ENCODE measurements at regions not wholly inside any gene's neighbourhood (a gene's known extent, or its start where the extent isn't known, plus 50 kb on each side); places are given as distances from the start of the nearest gene placed in this dataset.
"Not testable (repeated sequence)": the region's sequence is repeated elsewhere in the genome, so short reads cannot be mapped to it uniquely, and the experiment has no call there.

DNA sequence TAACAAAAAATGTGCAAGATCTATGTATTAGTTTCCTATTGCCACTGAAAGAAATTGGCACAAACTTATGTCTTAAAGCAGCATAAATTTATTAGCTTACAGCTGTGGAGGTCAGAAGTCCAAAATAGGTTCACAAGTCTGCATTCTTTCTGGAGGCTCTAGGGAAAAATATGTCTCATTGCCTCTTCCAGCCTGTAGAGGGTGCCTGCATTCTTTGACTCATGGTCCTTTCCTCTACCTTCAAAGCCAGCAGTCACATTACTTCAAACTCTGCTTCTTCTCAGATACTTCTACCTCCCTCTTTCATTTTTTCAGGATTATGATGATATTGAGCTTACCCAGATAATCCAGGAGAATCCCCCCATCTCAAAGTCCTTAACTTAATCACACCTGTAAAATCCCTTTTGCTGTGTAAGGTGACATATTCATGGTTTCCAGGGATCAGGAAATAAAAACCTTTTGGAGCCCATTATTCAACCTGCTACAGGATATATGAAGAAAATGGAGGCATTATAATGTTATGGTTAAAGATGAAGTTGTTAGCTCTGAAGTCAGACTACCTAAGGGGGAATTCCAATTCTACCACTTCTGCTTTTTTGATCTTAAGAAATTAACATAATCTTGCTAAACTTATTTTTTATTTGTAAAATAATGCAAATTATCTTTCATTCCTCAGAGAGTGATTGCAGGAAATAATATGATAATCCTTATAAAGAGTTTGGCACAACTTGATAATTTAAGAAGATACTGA lies 686.2 kb downstream of the PRIM2 start:
- not testable (repeated sequence) for H3K4me3 ChIP-seq (ENCODE audit: low read length)
- TF ChIP-seq, protein P1, sequence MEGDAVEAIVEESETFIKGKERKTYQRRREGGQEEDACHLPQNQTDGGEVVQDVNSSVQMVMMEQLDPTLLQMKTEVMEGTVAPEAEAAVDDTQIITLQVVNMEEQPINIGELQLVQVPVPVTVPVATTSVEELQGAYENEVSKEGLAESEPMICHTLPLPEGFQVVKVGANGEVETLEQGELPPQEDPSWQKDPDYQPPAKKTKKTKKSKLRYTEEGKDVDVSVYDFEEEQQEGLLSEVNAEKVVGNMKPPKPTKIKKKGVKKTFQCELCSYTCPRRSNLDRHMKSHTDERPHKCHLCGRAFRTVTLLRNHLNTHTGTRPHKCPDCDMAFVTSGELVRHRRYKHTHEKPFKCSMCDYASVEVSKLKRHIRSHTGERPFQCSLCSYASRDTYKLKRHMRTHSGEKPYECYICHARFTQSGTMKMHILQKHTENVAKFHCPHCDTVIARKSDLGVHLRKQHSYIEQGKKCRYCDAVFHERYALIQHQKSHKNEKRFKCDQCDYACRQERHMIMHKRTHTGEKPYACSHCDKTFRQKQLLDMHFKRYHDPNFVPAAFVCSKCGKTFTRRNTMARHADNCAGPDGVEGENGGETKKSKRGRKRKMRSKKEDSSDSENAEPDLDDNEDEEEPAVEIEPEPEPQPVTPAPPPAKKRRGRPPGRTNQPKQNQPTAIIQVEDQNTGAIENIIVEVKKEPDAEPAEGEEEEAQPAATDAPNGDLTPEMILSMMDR (conservative IDR thresholded peaks at IDR 0.05; ENCODE audit: low read length): peak; percentile 60
- DNase-seq (ENCODE audit: low read depth): peak; percentile 21

DNA sequence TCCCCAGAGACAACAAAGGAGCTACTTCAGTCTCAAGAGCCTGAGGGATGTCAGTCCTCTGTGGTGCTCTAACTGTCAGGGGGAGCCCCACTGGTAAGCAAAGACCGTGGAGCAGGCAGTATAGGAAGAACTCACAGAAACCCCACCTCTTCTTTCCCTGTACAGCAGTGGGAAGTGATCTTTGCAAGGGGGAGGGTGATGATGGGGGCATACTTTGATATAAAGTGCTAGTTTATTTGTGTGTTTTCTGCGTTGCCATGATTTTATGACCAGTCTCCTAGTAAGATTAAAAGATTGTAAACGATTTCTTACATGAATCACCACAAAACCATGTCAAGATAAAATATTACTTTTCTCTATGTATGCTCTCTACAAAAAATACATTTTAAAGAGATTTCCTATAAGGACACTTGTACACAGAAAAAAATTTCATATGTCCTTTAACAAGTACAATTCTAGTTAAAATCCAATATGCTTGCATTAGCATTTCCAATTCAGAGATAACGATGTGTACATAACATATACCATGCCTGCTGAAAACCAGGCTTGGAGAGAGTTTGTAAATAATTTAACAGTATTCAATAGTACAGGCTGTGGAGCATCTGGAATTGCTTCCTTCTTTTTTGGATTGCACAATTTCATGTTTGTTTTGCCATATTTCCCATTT lies 690.0 kb downstream of the PRIM2 start:
- peak; percentile 37 for DNase-seq (ENCODE audit: low read depth)
- H3K4me3 ChIP-seq (ENCODE audit: low read length): not testable (repeated sequence)

DNA sequence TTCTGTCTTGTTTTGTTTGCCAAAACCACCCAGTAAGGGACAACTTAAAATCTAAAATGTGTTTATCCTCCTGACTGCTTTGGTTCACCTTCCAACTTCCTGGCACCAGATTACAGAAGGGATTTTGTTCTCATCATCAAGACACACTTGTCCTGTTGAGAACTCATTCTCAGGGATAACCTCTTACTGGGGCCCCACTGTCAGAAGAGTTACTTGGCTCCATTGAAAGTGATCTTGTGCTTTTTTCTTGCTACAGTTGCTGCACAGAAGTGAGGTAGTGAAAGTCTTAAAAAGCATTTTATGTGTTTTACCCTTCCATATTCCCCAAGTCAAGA lies 690.5 kb downstream of the PRIM2 start:
- H3K4me3 ChIP-seq (ENCODE audit: low read length): not testable (repeated sequence)
- DNase-seq (ENCODE audit: low read depth): peak; percentile 45

DNA sequence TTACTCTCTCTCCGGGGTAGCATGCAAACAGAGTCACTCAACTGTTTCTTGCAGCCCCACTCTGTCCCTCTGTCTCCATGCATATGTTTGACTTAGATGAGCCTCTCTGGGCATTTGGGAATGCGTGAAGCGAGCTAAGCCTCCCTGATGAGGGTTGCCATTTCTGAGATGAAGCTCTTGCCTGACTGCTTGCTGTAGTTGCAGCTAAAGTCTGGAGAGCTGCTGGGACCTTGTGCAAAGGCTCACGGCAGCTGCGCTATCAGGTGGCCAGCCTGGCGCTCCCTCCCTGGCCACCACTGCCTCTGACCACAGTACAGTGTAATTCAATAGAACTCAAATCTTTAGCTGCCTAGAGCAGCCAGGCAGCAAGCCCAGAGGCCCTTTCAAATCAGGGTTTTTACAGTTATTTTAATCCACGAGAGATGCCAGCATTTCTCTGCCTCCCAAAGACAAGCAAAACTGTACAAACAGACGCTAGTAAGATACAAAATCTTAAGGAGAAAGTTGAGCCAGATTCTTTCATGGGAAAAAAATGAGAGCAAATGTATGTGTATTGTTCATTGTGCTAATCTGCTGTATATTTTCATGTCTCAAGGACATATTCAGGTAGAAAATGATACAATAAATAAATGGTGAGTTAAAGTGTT lies 694.6 kb downstream of the PRIM2 start:
- not testable (repeated sequence) for H3K4me3 ChIP-seq (ENCODE audit: low read length); DNase-seq (ENCODE audit: low read depth)

DNA sequence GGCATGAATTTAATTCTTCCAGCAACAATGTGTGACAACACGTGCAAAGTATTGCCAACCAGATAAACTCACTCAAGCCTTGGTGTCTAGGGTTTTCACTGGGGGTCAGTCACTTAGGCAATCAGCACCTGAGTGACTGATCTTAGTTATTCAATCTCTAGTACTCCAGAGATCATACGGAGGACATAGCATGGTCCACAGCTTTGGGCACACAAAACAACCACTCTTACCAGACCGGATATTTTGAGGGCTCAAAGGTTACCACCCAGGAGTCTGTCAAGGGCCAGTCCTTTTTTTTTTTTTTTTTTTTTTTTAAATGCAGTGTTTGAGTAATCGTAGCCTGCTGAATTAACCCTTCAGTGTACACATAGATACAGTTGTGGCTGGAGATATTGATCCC lies 699.2 kb downstream of the PRIM2 start:
- not testable (repeated sequence) for DNase-seq (ENCODE audit: low read depth); H3K4me3 ChIP-seq (ENCODE audit: low read length)

DNA sequence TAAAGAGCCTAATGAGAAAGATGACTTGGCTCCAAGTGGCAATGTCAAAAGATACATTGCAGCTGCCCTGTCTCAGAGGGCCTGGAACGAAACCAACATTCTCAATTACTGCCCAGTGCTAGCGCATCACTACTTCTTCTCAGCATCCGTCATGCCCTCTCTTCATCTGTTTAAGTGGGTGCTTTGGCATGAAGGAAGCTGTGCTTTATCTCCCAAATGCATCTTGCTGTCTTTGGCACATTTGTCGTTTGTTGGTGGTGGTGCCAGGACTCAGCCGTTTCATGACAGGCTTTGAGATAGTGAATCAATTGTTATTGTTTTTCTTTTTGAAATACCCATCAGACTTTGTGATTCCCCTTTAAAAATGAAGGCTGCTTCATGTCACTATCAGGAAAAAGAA lies 710.8 kb downstream of the PRIM2 start:
- DNase-seq (ENCODE audit: low read depth); H3K4me3 ChIP-seq (ENCODE audit: low read length): not testable (repeated sequence)

DNA sequence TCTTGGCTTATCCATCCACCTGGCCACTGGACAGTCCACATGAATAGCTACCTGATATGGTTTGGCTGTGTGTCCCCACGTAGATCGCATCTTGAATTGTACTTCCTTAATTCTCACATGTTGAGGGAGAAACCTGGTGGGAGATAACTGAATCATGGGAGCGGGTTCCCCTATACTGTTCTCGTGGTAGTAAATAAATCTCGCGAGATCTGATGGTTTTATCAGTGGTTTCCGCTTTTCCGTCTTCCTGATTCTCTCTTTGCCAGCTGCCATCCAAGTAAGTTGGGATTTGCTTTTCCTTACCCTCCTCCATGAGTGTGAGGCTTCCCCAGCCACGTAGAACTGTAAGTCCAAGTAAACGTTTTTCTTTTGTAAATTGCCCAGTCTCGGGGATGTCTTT lies 720.8 kb downstream of the PRIM2 start:
- not testable (repeated sequence) for H3K4me3 ChIP-seq (ENCODE audit: low read length); DNase-seq (ENCODE audit: low read depth)

DNA sequence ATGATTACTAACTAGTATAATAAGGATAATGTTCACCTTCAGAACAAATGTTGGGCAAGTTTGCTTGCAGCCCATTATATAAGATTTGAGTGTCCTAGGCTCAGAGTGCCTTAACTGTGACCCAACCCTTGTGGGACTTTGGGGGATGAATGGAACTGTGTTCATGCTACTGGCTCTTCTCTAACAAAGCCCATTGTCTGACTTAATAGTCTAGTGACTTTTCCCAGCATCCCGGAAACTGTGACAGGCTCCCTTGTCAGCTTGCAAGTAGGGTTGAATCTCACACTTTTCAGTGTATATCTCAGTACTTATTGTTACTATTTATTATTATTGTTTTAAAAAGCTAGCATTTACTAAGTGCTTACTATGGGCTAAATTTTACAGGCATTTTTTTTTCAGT lies 729.2 kb downstream of the PRIM2 start:
- H3K4me3 ChIP-seq (ENCODE audit: low read length); DNase-seq (ENCODE audit: low read depth): not testable (repeated sequence)

DNA sequence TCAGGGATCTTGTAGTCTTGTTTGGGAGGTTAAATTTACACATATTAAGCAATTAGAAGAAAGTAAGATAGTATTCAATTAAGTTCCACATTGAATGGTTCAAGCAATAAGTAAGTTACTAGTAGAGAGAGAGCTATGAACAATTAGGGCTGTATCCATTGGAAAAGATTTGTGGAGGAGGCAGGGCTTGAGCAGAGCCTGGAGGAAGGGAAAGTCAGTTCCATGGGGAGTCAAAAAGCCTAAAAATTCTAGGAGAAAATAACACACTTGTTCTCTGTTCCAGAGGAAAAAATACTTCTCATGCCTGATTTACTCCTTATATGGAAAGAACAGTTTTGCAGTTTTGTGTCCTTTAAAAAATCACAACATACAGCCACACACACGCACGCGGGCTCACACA lies 730.0 kb downstream of the PRIM2 start:
- not testable (repeated sequence) for H3K4me3 ChIP-seq (ENCODE audit: low read length); DNase-seq (ENCODE audit: low read depth)

DNA sequence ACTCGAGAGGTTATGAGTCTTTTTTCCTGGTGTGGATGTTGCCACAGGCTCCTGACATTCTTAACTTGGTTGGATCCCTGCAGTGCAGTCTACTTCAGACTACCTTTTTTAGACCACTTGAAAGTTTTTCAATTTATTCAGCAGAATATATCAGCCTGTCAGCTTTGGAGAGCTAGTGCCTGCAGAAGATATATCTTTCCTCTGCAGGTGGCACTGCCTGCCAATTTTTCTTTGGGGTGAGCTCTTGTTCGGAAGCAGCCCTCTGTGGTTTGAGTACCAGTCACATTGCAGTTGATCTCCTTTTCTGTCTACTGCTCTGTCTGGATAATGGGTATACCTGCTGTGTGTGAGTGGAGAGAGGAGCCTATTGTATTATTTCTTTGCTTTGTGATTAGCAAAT lies 730.4 kb downstream of the PRIM2 start:
- not testable (repeated sequence) for H3K4me3 ChIP-seq (ENCODE audit: low read length); DNase-seq (ENCODE audit: low read depth)

DNA sequence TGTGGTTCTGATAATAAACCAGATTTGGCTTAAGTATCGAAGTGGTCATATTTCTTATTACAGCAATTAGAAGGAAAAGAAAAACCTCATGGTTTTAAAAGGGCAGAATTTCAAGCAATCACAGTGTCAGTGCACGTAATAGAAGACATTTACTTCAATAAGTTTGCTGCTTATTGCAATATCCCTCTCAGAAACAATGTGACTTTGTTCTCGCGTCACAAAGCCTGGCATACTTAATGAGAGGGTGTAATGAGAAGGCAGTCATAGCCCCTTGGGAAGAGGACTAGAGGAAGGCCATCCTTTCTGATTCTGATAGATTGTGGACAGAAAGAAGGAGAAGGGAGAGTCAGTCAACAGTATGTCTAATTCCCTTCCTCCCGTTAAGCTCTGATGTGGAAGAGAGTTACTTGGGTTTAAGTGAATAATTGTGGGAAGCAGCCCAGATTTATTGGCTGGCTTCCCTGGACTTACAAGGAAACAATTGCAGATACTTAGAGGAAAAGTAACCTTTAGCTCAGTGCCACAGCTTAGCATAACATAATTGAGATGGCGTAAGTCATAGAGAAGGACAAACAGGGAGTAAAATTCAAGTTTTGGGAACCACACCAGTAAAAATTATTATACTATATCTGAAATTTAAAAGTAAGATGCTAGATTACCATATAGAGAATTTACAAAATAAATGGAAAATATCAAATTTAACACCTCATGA lies 738.2 kb downstream of the PRIM2 start:
- peak; percentile 17 for DNase-seq (ENCODE audit: low read depth)
- not testable (repeated sequence) for H3K4me3 ChIP-seq (ENCODE audit: low read length)

DNA sequence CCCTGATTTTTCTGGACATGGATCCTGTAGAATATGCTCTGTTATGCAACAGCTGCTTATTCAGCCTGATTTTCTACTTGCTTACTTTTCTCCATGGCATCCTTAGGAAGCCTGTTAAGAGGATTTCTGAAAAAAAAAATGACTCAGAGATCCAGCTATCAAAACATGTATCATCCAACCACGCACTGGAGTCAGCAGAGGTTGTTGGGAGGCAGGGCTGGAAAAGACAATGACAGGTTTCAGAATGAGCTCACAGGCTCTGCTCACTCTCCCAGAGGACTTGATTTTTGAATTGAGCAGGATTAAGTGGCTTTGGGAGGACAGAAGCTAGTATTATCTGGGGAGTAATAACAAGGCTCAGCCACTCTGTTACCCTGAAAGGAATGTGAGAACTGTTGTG lies 742.3 kb downstream of the PRIM2 start:
- not testable (repeated sequence) for H3K4me3 ChIP-seq (ENCODE audit: low read length)
- peak; percentile 48 for DNase-seq (ENCODE audit: low read depth)

DNA sequence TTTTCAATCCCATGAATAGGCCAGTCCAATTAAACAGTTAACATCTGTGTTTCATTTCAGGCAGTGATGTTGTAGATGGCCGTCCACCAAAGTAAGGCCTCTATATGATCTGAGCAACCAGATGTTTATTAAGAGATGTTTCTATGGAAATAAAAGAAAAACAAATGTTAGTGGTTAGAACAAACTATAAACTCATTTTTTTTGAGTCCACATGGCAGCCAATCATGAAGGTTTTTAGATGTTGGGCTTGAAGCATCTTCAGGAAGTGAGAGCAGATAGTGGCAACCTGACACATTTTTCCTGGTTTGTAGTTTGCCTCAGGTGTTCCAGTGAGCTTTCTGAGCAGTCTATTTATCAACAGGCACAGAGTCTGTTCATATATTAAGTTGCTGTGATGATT lies 746.1 kb downstream of the PRIM2 start:
- not testable (repeated sequence) for DNase-seq (ENCODE audit: low read depth); H3K4me3 ChIP-seq (ENCODE audit: low read length)

DNA sequence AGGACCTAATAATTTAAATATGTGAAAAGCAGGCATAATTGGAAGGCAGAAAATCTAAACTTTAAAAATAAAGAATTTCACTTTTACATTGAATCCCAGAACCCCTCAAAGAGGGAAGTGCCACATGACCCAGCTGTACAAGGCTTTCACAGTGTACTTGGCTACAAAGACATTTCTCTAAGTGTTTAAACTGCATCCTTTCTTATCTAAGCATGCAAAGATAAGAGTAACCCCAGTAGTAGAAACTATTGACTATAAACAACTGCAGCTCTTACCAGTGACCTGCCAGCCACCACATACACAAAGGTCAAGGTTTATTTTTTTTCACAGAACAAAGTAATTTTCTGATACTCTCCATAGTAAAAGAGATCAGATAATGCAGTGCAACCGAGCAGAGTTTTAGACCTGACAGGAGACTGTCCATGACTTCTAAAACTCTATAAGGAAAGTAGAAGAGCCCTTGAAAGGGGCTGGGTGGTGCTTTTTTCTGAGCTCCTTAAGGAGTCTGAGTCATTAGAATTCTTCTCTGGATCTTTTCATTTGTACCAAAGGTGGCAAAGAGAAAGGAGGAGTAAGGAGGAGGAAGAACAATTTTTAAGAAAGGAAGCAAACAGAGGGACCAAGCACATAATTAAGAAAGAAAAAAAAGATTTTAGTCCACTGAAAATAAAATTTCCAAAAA lies 750.6 kb downstream of the PRIM2 start:
- DNase-seq (ENCODE audit: low read depth); H3K4me3 ChIP-seq (ENCODE audit: low read length): not testable (repeated sequence)

Data from AG10803 (cell line).